ACHN (cell line): ENCODE measurements at regions not wholly inside any gene's neighbourhood (a gene's known extent, or its start where the extent isn't known, plus 50 kb on each side); places are given as distances from the start of the nearest gene placed in this dataset.

Source experiments
- DNase-seq: peaks from one replicate; pipeline ENCODE4 v3.0.0-alpha.2; 2015
- in situ Hi-C: cut with HindIII; loops from 2 replicates; pipeline ENCODE4 v1.10.0; 2017; ENCODE audit warnings: low sequenced_read_pairs, low pct_ligation_motif_present, low pct_unique_long_range_greater_than_20kb

DNA sequence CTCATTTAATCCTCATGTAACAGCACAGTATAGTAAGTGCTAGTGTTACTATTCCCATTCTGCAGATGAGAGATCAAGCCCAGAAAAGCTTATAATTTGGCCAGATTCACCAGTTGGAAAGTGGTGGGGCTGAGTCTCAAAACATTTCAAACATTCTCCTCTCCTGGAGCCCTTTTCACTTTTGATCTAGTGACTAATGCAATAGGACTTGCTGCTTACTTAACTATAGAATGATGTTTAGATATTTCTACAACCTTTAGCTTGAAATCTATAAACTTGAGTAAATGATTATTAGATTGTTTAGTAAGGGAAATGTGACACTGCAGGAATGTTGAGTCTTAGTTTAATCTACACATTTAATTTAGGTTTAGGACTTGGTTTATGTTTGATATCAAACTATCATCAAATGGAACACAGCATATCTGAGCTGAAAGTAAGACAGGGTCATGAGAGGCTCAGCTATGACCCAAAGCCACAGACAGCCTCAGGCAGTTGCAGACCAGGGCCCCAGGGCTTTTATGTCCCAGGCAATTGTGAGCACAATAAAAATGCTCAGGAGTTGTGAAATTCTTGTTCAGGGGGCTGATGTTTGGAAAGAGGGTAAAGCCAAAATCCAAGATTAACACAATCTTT is 199.5 kb upstream of the HS3ST1 start:
- DNase-seq, result no peak
- in situ Hi-C loops, result no loop called here

DNA sequence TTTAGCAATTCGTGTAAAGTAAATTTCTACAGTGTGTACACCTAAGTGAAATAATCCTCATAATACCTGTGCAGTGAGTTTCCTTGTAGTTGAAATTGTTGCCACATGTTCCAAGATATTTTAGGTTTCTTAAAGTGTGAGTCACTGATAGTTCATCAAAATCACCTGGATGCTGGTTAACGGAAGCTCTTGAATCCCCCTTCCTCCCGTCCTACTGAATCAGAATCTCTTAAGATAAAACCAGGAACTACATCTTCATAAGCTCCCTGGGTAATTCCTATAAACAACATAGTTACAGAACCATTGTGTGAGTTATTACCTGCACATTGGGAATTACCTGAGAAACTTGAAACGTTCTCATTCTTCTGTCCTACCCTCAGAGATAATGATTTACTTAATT is 197.4 kb upstream of the HS3ST1 start:
- in situ Hi-C loops, result no loop called here
- no peak for DNase-seq

DNA sequence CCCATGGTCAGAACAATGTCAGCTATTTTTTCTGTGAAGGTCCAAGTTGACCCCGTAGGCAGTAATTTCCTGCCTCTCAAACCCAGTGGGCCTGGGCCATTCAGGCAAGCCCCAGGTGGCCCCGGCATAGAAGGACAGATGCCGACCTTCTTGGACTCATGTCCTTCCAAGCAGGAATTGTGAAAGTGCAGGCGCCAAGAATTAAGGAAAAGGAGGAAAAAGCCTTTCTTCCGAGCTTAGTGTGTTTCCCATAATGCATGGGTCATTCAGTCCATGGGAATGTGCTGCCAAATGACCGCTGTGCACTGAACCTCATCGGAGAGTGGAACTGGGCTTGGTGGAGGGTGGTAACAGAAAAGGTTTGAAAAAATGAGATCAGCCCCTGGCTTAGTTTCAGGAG is 196.5 kb upstream of the HS3ST1 start:
- DNase-seq, result no peak
- in situ Hi-C loops, result no loop called here

DNA sequence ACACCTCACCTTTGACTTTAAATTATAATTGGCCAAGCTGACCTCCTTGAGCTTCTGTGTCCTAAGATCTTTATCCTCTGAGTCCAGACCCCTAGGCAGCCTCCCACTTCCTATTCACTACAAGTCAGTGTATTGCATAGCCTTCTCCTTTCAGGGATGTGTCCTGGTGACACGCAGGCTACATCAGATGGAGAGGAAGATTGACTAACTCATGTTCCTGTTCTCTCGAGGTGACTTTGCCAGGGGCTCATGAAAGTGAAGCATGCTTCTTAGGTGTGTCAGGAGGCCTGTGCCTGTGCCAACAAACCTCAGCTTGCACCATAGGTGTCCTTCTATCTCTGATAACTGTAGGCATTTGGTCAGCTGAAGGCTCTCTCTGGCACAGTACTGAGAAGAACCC is 195.7 kb upstream of the HS3ST1 start:
- in situ Hi-C loops, result no loop called here
- DNase-seq, result no peak

DNA sequence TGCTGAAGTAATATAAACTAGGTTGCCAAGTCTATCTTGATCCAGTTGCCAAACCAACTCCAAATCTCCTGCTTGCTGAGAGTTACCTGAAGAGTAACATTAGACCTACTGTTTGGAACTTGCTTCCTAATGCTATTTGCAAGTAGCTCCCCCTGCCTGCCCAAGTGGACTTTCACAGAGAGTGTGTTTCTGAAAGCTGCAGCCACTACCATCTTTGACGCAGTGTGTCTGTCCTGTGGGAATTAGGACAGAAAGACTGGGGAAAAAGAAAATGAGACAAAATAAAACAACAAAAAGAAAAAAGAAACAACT is 195.0 kb upstream of the HS3ST1 start:
- in situ Hi-C loops, result no loop called here
- peak; percentile 57 for DNase-seq

DNA sequence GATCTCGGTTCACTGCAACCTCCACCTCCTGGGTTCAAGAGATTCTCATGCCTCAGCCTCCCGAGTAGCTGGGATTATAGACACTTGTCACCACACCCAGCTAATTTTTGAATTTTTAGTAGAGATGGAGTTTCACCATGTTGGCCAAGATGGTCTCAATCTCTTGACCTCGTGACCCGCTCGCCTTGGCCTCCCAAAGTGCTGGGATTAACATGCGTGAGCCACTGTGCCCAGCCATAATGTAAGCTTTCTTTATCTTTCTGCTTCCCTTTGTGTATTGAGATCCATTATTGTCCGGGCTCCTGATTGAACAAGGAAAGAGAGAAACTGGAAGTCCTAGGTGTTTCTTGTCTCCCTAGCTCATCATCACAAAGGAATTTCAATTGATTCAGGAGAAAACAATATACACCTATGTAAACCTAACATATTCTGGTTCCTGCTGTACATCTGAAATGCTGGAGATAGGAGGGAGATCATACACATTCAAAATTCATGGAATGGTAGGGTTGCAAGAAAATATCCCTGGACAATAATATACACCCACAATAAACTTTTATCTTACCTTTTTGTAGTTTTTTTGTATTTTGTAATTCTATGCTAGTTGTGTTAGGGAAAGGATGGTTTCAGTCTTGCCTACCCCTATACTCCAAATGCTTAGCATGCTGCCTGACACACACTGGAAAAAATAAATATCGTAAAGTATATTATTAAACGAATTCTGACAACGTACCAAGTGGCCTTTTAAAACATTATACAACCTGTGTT is 194.4 kb upstream of the HS3ST1 start:
- in situ Hi-C loops, result no loop called here
- DNase-seq, result no peak

DNA sequence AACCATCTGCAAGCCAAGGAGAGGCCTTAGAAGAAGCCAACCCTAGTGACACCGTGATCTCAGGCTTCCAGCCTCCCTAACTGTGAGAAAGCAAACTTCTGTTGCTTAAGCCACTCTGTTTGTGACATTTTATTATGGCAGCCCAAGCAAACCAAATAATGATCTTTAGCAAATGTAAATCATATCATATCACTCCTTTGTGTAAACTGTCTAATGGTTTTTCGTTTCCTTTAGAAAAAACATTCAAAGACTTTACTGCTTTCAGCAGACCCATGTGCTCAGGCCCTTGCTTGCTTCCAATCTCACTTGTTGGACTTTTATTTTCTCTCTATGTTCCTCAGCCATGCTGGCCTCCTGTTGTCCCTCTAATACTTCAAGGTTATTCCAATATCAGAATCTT is 192.2 kb upstream of the HS3ST1 start:
- DNase-seq, result no peak
- in situ Hi-C loops, result no loop called here

DNA sequence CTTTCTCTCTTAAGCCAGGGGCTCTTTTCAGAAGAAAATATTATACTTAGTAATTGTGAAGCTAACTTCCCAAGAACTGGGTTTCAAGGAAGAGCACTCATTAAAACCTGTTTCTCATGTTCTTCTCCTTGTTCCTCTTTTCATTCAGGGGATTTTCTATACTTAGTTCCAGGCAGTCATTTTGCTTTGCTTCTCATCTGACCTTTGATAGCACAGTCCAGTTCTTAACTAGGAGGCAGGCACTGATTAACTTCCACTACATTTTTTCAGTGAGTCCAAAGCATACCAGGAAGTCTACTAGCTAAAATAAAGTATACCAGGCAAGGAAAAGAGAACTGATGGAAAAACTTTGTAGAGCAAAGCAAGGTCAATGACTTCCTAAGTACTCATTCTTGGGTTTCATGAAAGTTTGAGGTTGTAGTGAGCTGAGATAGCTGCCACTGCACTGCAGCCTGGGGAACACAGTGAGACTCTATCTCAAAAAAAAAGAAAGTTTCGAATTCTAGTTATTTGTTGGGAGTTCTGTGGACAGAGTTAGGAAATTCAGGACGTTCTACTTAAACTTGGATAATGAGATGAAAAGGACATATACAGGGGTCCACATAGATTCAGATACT is 190.1 kb upstream of the HS3ST1 start:
- DNase-seq, result peak; percentile 54
- in situ Hi-C loops, result no loop called here

DNA sequence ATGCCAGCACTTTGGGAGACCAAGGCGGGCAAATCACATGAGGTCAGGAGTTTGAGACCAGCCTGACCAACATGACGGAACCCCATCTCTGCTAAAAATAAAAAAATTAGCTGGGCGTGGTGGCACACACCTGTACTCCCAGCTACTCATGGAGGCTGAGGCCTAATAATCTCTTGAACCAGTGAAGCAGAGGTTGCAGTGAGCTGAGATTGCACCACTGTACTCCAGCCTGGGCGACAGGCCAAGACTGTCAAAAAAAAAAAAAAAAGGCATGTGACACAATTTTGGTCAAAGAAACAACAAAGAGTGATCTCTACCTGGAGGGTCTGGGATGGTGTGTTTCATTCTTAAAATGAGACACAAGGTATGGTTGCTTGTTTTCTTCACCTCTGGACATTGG is 188.2 kb upstream of the HS3ST1 start:
- in situ Hi-C loops, result no loop called here
- DNase-seq, result no peak

DNA sequence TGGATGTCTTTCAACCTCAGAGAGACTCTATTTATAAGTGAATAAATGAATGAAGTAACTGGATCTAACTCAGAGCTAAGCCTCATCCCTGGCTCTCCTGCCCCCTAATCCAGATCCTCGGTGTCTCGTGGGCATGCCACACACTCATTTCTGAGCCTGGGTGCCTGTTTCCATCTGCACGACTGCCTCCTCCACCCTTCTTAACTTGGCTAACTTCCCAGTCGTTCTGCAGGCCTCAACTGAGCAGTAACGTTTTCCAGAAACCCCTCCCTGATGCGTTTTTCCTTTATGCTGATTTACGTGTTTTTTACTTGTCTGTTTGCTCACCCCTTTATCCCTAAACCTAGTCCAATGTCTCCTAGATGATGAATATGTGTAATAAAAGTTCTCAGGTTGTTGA is 186.9 kb upstream of the HS3ST1 start:
- DNase-seq, result no peak
- in situ Hi-C loops, result no loop called here

DNA sequence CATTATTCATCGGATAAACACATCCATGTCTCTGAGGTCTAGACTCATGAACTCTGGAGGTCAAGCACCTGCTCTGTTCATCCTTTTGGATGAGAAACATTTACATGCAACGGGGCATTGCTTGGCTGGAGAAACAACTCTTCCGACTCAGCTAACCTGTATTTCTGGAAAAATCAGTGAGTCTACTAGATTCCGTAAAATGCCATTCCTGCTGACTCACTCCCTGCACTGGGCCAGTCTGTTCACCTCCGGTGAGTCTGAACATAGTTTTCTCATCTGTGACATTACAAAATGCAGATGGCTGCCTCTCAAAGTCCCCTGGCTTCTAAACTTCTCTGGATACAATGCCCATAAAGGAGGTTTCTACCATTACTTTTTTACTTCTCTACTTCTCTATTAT is 185.7 kb upstream of the HS3ST1 start:
- in situ Hi-C loops, result no loop called here
- DNase-seq, result peak; percentile 74

DNA sequence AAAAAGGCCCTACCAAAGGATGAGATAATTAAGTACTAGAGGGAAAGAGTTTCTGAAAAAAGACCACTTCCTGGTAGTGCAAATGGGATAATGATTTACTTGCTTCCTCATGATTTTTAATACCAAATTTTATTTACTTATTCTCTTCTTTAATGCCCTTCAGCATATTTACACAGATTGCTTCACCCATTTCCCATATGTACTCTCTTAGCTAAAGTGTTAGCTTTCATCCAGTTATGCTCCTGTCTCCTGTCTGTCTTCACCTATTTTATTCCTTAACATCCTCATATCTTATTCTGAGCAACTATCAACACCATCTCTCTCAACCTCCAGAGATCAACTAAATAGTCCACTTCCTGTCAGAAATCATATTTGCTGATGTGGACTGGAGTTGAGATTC is 183.2 kb upstream of the HS3ST1 start:
- in situ Hi-C loops, result no loop called here
- DNase-seq, result no peak

DNA sequence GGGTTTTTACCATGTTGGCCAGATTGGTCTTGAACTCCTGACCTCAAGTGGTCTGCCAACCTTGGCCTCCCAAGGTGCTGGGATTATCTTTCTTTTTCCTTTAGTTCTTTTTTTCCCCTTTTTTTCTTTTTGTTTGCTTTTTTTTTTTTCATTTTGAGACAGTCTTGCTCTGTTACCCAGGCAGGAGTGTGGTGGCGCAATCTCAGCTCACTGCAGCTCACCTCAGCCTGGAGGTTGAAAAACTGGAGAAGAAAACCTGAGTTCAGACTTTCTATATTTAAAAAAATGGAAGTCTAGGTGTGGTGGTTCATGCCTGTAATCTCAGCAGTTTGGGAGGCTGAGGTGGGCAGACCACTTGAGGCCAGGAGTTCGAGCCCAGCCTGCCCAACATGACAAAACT is 181.1 kb upstream of the HS3ST1 start:
- in situ Hi-C loops, result no loop called here
- DNase-seq, result no peak

DNA sequence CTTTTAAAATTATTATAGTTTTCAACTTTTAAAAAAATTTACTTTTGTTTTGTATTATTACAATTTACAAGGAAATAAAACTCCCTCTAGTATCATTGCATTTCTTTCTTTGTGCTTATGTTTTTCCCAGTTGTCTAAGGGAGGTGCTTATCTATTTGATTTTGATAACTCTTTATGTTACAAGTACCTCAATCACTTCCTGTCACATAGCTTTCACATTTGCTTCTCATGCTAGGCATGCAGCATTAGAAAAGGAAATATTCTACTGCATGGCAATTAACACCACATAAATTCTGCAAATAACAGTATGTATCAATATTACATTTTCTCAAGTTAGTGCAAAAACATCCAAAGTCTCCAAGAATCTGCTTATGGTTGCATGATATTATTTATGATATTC is 180.3 kb upstream of the HS3ST1 start:
- no peak for DNase-seq
- in situ Hi-C loops, result no loop called here

DNA sequence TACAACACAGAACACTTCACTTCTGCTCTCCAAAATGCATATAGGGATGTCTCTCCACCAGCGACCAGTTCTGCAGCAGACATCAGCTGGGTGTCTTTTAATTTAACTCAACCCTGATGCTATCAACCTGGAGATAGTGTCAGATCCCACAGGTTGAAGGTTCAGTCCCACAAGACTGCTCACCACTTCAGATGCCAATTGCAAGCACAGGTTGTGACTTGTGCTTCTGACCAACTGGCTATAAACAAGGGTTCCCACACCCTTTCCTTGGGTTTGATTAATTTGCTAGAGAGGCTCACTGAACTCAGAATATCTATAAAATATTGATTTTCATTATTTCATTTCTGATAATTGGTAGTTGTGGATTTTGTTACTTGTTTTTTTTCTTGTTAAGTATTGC is 177.4 kb upstream of the HS3ST1 start:
- in situ Hi-C loops, result no loop called here
- DNase-seq, result no peak

DNA sequence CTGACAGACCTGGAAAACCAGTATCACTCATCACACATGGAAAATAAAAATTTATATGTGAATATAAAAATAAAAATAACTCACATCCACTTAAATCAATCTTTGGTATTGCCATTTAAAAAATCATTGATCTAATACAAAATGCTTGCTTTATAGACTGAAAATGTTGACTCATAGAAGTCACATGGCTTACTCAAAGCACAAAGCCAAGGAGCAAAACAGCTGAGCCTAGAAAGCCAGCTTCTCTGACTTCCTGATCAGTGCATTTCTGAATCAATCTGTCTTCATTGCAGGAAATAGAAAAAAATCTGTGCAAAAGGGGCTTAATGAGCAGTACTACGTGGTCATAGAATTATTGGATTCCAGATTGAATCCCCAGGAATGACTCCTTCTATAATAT is 176.9 kb upstream of the HS3ST1 start:
- in situ Hi-C loops, result no loop called here
- DNase-seq, result no peak

DNA sequence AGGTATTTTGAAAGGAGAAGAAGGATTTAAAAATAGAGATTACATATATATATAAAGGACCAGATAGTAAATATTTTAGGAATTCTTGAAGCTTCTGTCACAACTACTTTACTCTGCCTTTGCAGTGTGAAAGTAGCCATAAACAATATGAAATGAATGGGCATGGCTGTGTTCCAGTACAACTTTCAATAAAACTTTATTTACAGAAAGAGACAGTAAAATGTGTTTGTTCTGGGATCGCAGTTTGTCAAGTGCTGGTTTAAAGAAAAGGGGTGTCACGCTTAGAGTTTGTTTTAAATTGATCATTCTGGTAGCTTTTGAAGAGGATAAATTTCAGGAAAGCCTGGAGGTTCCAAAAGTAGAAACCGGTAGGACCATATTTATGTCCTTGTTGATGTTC is 176.1 kb upstream of the HS3ST1 start:
- in situ Hi-C loops, result no loop called here
- no peak for DNase-seq

DNA sequence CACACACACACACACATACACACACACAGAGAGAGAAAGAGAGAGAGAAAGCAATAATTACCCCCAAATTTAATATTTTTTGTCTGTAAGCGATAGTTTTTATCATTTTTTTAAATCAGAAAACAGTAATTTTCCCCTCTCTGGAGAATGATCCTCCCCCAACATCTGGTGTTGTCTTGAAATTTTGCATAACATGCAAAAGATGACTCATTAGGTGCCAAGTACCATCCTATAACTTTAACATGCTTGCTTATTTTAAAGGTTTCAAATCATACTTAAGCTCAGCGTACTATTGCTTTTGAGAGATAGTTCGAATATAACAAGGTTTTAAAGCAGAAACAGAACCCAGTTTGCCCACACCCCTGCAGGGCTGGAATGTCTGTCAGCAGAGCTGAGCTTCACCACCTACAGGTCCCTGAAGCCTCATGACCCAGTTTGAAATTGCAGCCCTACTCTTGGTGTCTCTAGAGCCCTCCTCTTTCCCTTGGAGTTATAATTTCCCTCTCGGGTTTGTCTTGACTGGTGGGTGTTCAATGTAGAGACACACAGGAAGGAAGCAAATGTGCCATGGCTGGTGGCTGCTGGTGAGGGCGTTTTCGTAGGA is 175.0 kb upstream of the HS3ST1 start:
- in situ Hi-C loops, result no loop called here
- DNase-seq, result no peak

DNA sequence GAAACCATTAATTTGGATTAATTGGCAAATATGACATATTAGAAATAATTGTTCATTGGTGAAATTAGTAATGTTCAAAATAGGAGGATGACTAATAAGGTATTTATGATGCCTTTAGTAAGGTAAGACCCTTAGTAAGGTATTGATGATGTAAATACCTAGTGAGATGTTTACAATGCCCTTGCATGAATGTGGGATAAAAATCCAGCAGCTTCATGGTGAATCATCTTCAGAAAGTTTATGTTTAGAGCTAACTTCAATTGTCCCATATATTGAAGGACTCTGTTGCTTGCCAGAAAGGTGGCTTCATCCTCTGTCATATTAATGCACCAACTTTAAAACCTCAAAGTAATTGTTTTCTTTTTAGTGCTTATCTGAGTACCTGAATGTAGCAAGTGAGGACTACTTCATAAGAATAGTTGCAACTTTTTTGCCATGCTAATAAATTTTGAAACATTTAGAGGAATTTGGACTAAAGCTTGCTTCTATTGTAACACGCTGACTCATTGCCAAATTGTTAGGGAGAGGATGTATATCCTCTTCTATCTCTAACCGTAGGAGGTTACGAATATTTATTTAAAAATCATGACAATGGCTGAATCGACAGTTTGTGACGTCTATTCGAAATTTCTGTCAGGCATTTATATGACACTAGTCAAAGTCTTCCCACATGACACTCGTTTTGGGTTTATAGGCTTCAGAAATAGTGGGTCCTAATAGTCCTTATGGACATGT is 174.1 kb upstream of the HS3ST1 start:
- no peak for DNase-seq
- in situ Hi-C loops, result no loop called here
